ENCODE measurements at regions not wholly inside any gene's neighbourhood (a gene's known extent, or its start where the extent isn't known, plus 50 kb on each side); places are given as distances from the start of the nearest gene placed in this dataset.

DNA sequence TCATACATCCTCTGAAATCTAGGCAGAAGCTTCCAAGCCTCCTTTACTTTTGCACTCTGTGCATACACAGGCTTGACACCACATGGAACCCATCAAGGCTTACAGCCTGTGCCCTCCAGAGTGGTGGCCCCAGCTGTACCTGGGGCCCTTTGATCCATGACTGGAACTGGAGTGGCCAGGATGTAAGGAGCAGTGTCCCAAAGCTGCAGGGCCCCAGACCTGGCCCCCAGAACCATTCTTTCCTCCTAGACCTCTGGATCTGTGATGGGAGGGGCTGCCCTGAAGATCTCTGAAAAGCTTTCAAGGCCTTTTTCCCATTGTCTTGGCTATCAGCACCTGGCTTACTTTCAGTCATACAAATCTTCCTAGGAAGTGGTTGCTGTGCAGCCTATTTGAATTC lies 63.1 kb upstream of the NOL4 start:
- ATAC-seq, result peak in 1 of 4 donors; percentile 17
- no peak for DNase-seq
- Histone ChIP-seq H3K36me3 (no peaks in the 10 kb centered on the region), H3K27ac (no peak overlapping the region), H3K4me3 (no peak overlapping the region), H3K9me3 (no peaks in the 10 kb centered on the region), H3K4me1 (no peaks in the 10 kb centered on the region), H3K27me3 (no peaks in the 10 kb centered on the region)
- TF ChIP-seq, protein P1, sequence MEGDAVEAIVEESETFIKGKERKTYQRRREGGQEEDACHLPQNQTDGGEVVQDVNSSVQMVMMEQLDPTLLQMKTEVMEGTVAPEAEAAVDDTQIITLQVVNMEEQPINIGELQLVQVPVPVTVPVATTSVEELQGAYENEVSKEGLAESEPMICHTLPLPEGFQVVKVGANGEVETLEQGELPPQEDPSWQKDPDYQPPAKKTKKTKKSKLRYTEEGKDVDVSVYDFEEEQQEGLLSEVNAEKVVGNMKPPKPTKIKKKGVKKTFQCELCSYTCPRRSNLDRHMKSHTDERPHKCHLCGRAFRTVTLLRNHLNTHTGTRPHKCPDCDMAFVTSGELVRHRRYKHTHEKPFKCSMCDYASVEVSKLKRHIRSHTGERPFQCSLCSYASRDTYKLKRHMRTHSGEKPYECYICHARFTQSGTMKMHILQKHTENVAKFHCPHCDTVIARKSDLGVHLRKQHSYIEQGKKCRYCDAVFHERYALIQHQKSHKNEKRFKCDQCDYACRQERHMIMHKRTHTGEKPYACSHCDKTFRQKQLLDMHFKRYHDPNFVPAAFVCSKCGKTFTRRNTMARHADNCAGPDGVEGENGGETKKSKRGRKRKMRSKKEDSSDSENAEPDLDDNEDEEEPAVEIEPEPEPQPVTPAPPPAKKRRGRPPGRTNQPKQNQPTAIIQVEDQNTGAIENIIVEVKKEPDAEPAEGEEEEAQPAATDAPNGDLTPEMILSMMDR (IDR thresholded peaks at IDR 0.05), result no peak
- TF ChIP-seq POLR2A (IDR thresholded peaks at IDR 0.05), result no peak
- intact Hi-C loops (cut with DNase I), result no loop called here

DNA sequence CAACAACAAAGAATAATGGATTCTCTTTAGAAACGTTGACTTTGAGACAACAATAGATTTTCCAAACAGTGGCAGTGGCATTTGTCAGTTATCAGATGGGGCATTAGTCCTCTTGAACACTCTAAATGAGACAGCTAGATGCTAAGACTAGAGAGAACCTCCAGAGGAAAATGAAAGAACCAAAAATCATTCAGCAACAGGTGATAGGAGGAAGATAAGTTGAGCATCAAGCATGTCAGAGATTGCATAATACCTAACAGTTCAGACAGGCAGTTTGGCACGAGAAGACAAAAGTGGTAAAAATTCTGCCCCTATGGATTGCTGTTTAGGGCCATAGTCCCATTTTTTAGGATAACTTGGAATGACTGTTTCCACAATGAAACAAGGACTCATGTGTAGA lies 67.9 kb upstream of the NOL4 start:
- no peak for TF ChIP-seq POLR2A (IDR thresholded peaks at IDR 0.05)
- TF ChIP-seq, protein P1 (IDR thresholded peaks at IDR 0.05), result no peak
- intact Hi-C loops (cut with DNase I), result no loop called here
- 36% methylated on average over 2 of the region's 2 CpGs for WGBS (ENCODE audit: insufficient coverage, low coverage, low lambda C conversion rate, missing lambda C conversion rate)

GRCh38 chr18:34297287-34297686 lies 72.6 kb upstream of the NOL4 start:
- no peaks in the 10 kb centered on the region for H3K36me3 ChIP-seq
- TF ChIP-seq, protein P1 (IDR thresholded peaks at IDR 0.05), result no peak
- TF ChIP-seq POLR2A (IDR thresholded peaks at IDR 0.05), result no peak
- H3K27me3 ChIP-seq, result no peaks in the 10 kb centered on the region
- ATAC-seq (no peak), DNase-seq (no peak)
- H3K9me3 ChIP-seq, result no peaks in the 10 kb centered on the region
- no peak overlapping the region for H3K4me3 ChIP-seq
- intact Hi-C loops (cut with DNase I), result no loop called here
- no peaks in the 10 kb centered on the region for H3K4me1 ChIP-seq
- no peak overlapping the region for H3K27ac ChIP-seq

More for the DNA sequence above, 67.9 kb upstream of the NOL4 start:
- no peaks in the 10 kb centered on the region for H3K4me1 ChIP-seq
- H3K27ac ChIP-seq, result no peak overlapping the region
- no peaks in the 10 kb centered on the region for H3K36me3 ChIP-seq
- no peak for DNase-seq
- H3K4me3 ChIP-seq, result no peak overlapping the region
- H3K9me3 ChIP-seq, result no peaks in the 10 kb centered on the region
- no peaks in the 10 kb centered on the region for H3K27me3 ChIP-seq
- no peak for ATAC-seq

DNA sequence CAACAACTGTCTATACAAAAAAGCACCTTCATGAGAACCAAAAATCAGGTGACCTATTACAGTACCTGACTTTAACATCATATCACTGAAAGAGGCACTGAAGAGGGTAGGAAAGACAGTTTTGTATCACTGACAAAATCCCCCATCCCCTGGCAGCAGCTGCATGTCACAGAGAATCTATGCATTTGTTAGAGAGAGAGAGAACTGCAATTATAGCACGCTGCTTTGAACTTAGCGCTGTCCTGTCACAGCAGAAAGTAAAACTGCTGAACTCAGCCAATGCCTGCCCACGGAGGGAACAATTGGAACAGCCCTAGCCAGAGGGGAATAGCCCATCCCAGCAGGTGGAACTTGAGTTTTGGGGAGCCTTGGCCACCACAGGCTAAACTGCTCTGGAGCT lies 75.1 kb upstream of the NOL4 start:
- Histone ChIP-seq H3K4me1 (no peaks in the 10 kb centered on the region), H3K36me3 (no peaks in the 10 kb centered on the region), H3K4me3 (no peak overlapping the region), H3K27ac (no peak overlapping the region), H3K27me3 (no peaks in the 10 kb centered on the region), H3K9me3 (no peaks in the 10 kb centered on the region)
- intact Hi-C loops (cut with DNase I), result no loop called here
- ATAC-seq, result no peak
- 17% methylated on average over 1 of the region's 3 CpGs for WGBS (ENCODE audit: insufficient coverage, low coverage, low lambda C conversion rate, missing lambda C conversion rate)
- no peak for DNase-seq
- no peak for TF ChIP-seq POLR2A (IDR thresholded peaks at IDR 0.05)
- TF ChIP-seq, protein P1 (IDR thresholded peaks at IDR 0.05), result no peak

- H3K9me3 ChIP-seq, result no peaks in the 10 kb centered on the region
- H3K4me3 ChIP-seq, result no peak overlapping the region
- no peaks in the 10 kb centered on the region for H3K27me3 ChIP-seq
- ATAC-seq (no peak), DNase-seq (no peak)
- H3K36me3 ChIP-seq, result no peaks in the 10 kb centered on the region
- TF ChIP-seq, protein P1 (IDR thresholded peaks at IDR 0.05), result no peak
- TF ChIP-seq POLR2A (IDR thresholded peaks at IDR 0.05), result no peak
- intact Hi-C loops (cut with DNase I), result no loop called here
- no peak overlapping the region for H3K27ac ChIP-seq
- no peaks in the 10 kb centered on the region for H3K4me1 ChIP-seq
- 24% methylated on average over 1 of the region's 1 CpG for WGBS (ENCODE audit: insufficient coverage, low coverage, low lambda C conversion rate, missing lambda C conversion rate)
These were observed 86.8 kb upstream of the NOL4 start for GRCh38 chr18:34311468-34311867.
